GM21528 (cell line): ENCODE measurements at regions not wholly inside any gene's neighbourhood (a gene's known extent, or its start where the extent isn't known, plus 50 kb on each side); places are given as distances from the start of the nearest gene placed in this dataset.
"Not testable (repeated sequence)": the region's sequence is repeated elsewhere in the genome, so short reads cannot be mapped to it uniquely, and the experiment has no call there.

Experiments
- ATAC-seq: cut with Tn5 transposase; IDR thresholded peaks from one replicate; pipeline ENCODE4 v1.9.1; 2021; ENCODE audit warnings: mild to moderate bottlenecking, moderate library complexity; ENCODE audit not compliant: unreplicated experiment, low FRiP score

- no peak for ATAC-seq
Measured at GRCh38 chr6:9100869-9101580, 665.7 kb upstream of the SLC35B3 start.

- ATAC-seq, result no peak
Measured at GRCh38 chr6:9095729-9096128, 660.4 kb upstream of the SLC35B3 start.

- ATAC-seq, result no peak
Measured at GRCh38 chr6:9095137-9095536, 659.8 kb upstream of the SLC35B3 start.

GRCh38 chr6:9089724-9090123, 654.4 kb upstream of the SLC35B3 start:
- no peak for ATAC-seq

- ATAC-seq, result no peak
Measured at GRCh38 chr6:9087470-9087869, 652.1 kb upstream of the SLC35B3 start.

- ATAC-seq, result no peak
Measured at GRCh38 chr6:9086331-9086730, 651.0 kb upstream of the SLC35B3 start.

GRCh38 chr6:9085709-9086070, 650.3 kb upstream of the SLC35B3 start:
- no peak for ATAC-seq

- no peak for ATAC-seq
Measured at GRCh38 chr6:9085054-9085708, 649.8 kb upstream of the SLC35B3 start.

GRCh38 chr6:9083108-9083507, 647.8 kb upstream of the SLC35B3 start:
- no peak for ATAC-seq

GRCh38 chr6:9066726-9067125, 631.4 kb upstream of the SLC35B3 start:
- ATAC-seq, result no peak

GRCh38 chr6:9064156-9064555, 628.8 kb upstream of the SLC35B3 start:
- ATAC-seq, result no peak

GRCh38 chr6:9062596-9062995, 627.3 kb upstream of the SLC35B3 start:
- no peak for ATAC-seq

- ATAC-seq, result no peak
Measured at GRCh38 chr6:9057937-9058336, 622.6 kb upstream of the SLC35B3 start.

- no peak for ATAC-seq
Measured at GRCh38 chr6:9056556-9056955, 621.2 kb upstream of the SLC35B3 start.

- no peak for ATAC-seq
Measured at GRCh38 chr6:9044426-9044825, 609.1 kb upstream of the SLC35B3 start.

- no peak for ATAC-seq
Measured at GRCh38 chr6:9040718-9041117, 605.4 kb upstream of the SLC35B3 start.

- ATAC-seq, result no peak
Measured at GRCh38 chr6:9039258-9039657, 603.9 kb upstream of the SLC35B3 start.

GRCh38 chr6:9028086-9028485, 592.7 kb upstream of the SLC35B3 start:
- no peak for ATAC-seq

GRCh38 chr6:9025796-9026394, 590.5 kb upstream of the SLC35B3 start:
- ATAC-seq, result no peak

- ATAC-seq, result no peak
Measured at GRCh38 chr6:9025228-9025627, 589.9 kb upstream of the SLC35B3 start.

GRCh38 chr6:9024246-9024645, 588.9 kb upstream of the SLC35B3 start:
- ATAC-seq, result not testable (repeated sequence)

GRCh38 chr6:9020001-9020400, 584.7 kb upstream of the SLC35B3 start:
- no peak for ATAC-seq
